NOMO-1 treated with DMSO at 0.1 percent for 48 hours (cell line): ENCODE measurements at regions not wholly inside any gene's neighbourhood (a gene's known extent, or its start where the extent isn't known, plus 50 kb on each side); places are given as distances from the start of the nearest gene placed in this dataset.

ENCODE experiments used
- DNase-seq: peaks from one replicate; lab custom pipeline; 2025; ENCODE audit not compliant: unreplicated experiment; lab: John Stamatoyannopoulos, UW

DNA sequence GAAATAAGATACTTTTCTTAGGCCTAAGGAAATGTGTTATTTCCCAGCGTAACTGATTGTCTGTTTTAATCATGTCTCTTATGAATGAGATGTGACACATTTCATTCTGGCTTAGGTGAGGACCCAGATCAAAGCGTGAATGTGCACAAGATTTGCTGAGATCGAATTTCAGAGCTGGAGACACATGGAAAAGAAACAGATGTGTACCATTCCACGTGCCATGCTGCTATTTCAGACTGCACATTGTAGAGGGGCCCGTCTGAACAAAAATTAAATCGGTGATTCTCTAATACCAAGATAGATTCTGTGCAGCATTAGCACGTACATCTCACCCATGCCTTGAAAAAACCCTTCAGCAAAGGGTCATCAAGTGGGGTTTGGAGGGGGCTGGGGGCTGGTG lies 290.4 kb downstream of the AACS start:
- DNase-seq = no peak

DNA sequence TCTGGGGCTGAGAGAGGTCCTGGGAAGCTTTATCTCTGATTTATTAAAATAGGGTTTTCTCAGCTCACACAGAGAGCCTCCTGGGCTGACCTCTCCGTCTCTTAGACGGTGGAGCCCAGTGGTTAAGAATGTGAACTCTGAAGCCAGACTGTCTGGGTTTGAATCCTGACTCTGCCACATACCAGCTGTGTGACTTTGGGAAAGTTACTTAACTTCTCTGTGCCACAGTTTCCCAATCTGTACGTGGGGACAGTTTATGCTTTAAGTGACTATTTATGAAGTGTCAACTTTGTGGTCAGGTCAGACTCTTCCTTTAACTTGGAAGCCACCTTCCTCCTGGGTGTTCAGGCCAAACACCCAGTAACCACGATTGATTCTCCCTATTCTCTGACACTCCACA lies 290.9 kb downstream of the AACS start:
- no peak for DNase-seq

DNA sequence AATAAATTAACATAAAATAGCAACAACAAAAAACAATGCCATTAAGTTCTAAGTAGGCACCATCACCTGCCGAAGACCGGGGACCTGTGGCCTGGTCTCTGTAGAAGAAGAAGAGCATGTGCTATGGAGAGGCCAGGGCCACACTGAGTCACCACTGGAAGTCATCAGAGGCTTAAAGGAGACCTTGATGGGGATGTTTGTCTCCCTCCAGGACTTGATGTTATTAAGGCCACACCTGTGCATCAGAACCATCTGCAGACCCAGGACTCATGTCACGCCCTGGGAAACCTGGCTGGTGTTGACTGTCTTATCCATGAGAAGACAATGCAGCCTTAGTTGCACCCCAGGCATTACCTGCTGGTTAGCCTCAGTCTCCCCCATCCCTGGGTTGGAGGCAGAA lies 292.3 kb downstream of the AACS start:
- DNase-seq = no peak

DNA sequence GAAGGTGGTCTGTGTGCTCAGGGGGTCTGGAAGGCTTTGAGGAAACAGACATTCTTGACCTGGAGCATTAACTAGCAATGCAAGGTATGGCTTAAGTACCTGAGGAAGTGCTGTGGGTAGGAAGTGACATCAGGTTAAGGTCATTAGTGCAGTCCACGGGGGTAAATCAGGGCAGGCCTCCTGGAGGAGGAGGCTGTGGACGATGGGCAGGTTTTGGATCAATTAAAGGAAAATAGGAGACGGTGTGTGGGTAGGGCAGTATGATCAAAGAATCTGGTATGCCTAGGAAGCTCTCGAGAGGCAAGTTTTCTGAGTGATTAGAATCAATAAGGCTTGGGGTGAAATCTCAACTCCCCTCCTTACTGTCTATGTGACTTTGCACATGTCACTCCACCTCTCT lies 295.3 kb downstream of the AACS start:
- DNase-seq = no peak

DNA sequence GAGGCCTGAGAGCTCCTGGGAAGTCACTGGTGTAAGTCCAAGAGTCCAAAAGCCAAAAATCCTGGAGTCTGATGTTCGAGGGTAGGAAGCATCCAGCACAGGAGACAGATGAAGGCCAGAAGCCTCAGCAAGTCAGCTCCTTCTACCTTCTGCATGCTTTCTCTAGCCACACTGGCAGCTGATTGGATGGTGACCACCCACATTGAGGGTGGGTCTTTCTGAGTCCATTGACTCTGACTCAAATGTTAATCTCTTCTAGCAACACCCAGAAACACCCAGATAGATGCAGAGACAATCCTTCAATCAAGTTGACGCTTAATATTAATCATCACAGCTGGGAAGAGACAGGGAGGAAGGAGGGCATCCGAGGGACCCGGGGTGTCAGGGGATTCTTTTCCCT lies 305.8 kb downstream of the AACS start:
- no peak for DNase-seq

DNA sequence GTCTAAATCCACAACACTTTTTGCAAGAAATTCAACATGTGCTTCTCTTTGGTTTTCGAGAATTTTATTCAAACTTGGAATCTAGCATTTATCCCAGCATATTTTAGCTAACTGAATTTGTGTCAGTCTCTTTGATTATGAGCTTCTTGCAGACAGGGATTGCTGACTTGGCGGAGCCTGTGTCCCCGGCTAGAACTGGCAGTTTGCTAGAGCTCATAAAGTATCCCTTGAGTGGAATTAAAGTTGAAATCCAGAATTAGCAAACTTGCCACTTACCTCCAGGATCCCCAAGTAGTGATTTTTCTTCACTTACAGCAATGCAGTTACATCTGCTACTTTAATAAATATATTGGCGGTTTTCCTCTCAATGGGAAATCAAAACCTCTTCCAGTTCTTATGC lies 306.9 kb downstream of the AACS start:
- no peak for DNase-seq

DNA sequence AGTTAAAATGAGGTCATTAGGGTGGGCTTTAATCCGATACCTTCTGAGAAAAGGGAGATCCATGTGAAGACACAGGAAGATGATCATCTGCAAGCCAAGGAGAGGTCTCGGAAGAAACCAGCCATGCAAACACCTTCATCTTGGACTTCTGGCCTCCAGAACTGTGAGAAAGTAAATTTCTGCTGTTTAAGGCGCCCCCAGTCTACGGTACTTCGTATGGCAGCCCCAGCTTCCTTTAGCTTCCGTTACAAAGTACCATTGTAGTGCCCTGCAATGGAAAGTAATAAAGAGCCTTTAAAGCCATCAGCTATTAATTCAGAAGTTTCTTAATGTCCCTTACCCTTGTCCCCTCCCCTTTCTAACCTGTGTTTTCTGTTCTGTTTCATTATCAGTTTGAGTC lies 308.1 kb downstream of the AACS start:
- DNase-seq = no peak

DNA sequence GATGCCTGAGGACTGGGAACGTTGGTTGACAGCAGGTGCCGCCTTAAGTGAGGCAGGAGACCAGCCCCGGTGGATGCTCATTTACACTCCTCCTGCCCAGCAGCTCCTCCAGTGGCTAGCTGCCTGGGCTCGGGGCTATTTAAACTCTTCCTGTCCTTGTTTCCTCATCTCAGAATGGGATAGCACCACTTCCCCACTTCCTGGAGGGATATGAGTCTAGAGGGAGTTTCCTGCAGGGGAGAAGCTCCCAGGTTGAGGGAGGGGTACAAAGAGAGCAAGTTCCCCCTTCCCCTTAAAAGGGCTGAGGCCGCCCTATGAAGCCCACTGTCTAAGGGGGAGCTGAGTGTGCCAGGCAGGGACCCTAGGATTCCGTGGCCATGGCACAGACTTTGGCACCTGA lies 311.2 kb downstream of the AACS start:
- no peak for DNase-seq

DNA sequence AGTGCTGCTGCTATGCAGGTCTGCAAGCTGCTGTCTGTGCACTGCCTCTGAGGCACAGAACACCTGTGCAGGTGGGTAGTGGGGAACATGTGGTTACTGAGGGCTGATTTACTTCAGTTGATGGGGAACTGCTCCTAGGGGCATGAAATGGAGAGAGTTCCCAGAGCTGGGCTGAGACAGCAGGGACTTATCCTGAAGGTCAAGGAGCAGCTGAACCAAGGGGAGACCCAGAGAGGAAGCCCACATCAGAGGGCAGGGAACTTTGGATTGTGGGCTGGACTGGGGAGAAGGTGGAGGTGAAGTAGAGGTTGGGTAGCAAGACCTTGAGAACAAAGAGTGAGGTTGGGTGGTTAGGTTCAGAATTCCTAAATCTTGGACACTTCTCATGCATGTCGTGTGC lies 311.9 kb downstream of the AACS start:
- no peak for DNase-seq

DNA sequence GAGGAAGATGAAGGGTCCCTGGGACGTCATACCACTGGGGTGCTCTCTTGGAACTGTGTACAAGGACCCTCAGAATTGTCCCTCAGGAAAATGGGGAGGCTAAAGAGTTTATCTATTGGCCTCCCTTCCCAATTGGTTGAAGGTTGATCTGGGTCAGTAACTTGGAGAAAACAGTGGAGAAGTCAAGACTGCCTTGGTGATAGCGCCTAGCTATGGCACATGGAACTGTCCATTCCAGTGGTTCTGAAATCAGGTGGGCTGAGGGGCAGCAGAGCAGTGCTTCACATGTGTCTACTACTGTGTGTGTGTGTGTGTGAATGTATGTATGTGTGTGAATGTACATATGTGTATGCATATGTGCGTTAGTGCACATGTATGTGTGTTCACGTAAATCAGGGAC lies 316.1 kb downstream of the AACS start:
- DNase-seq = no peak

DNA sequence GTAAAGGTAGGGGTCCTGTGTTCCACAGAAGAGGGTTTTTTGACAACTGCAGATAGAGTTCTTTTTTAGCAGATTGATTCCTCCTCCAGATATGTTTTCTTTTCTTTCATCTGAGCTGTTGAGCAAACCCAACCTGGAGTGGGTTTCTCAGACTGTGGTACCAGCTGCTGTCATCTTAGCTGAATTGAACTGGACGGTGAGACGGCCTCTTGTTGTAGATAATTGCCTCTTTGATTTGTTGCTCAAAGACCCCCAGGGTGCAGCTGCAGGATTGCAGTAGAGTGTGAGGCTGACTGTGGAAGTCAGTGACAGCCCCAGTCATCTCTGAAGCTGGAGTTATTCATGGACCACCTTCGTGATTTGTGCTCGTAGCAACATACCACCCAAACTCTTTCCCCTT lies 317.7 kb downstream of the AACS start:
- no peak for DNase-seq

DNA sequence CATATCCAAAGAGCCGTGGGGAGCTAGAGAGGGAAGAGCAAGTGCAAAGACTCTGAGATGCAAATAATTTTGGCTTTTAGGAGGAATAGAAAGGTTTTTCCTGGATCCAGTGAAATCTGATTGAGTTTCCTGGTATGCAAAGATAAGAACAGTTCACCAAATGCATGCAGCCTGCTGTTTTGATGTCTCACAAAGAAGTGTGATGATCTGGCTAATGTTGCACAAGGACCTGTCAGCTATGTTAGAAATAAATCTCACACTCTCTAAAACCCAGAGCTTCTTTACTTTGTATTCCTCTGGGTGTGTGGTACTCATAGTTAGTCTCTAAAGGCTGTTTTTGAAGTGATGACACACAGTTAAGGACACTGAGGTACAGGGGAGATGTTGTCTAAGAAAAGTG lies 321.4 kb downstream of the AACS start:
- DNase-seq = no peak

DNA sequence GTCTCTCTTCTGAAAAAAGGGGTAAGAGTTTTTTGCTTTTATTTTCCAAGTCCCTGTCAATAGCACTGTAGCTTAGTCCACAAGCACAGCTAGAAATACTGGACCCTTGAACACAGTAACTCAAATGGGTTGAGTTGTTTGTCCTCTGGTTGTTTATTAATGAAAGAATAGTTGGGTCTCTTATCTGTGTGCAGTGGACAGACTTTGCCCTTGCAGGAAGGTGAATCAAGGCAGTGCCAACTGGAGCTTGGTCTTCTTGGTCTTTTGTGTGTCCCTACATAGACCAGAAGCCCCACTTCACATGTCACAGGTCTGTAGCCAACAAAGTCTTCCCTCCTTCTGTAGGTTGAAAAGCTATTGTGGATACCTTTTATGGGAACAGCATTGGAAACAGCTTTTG lies 322.0 kb downstream of the AACS start:
- no peak for DNase-seq

DNA sequence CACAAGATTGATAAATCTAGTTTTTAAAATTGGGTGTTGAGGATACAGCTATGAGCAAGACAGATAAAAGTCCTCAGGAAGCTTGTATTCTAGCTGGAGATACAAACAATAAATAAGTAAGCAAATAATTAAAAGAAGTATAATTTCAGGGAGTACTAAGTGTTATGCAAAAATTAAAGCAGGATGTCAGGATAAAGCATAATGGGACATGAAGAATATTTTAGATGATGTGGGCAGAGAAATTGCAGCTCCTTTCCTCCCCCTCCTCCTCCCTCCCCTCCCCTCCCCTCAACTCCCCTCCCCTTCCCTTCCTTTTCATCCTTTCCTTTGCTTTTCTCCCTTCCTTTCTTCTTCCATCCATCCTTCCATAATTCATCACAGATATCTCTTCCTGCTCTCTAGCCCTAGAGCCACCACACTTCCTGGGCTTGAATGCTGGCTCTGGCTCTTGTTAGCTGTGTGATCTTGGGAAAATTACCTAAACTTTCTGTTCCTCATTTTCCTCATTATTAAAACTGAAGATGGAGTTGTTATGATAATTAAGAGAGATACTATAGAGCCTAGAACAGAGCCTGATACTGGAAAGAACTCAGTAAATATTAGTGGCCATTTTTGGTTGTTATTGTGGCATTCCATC lies 323.9 kb downstream of the AACS start:
- no peak for DNase-seq

DNA sequence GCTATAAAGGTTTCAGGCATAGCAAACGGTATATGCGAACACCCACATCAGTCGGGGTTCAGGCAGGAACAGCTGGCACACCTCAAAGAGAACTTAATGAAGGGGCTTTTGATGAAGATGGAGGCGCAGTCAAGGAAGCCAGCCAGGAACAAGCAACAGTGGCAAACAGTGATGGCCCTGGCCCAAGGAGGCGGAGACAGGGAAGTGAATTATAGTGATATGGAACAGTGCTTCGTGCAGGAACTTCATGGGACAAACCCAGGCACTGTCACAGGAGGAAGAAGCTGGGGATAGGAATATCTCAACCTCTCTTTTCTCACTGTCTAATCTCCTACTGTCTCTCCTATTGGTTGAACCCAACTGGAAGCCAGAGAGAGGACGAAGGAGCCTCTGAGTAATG lies 328.3 kb downstream of the AACS start:
- no peak for DNase-seq

DNA sequence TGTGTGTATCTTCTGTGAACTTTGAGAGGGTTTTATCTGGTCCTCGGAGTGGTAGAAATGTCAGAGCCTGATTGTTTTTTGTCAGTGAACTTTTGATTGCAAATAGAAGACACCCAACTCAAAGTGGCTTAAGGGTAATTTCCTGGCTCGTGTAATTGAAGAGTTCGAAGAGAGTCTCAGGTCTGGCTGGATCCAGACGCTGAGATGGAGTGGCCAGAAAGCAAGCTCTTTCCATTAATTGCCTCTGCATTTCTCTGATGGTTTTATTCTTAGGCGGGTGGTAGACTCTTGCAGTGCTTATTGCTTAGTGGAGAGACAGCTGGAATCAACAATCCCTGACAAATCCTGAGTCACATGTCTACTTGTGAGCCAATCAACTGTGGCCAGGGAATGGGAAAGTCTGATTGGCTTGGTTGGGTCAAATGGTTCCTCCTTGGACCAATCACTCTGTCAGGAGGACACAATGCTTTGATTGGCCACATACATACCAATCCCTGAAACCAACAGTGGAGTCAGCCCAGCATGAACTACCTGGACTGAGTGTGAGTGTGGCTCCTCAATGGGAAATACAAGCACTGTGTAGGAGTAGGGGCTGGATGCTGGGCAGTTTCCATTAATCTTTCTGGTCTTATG lies 330.5 kb downstream of the AACS start:
- DNase-seq = no peak

DNA sequence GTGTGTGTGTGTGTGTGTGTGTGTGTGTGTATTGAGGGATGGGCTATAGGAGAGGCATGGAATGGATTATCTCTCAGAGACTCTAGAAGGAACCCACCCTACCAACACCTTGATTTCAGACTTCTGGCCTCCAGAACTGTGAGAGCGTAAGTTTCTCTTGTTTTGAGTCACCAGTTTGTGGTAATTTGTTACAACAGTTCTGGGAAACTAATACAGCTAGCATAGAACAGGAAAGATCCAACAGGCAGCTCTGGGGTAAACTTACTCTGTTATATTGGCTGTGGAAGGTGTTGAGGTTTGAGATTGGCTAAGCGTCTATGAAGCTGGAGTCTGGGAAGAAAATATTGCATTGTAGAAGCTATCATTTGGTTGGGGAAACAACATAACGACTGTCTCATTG lies 334.3 kb downstream of the AACS start:
- no peak for DNase-seq

DNA sequence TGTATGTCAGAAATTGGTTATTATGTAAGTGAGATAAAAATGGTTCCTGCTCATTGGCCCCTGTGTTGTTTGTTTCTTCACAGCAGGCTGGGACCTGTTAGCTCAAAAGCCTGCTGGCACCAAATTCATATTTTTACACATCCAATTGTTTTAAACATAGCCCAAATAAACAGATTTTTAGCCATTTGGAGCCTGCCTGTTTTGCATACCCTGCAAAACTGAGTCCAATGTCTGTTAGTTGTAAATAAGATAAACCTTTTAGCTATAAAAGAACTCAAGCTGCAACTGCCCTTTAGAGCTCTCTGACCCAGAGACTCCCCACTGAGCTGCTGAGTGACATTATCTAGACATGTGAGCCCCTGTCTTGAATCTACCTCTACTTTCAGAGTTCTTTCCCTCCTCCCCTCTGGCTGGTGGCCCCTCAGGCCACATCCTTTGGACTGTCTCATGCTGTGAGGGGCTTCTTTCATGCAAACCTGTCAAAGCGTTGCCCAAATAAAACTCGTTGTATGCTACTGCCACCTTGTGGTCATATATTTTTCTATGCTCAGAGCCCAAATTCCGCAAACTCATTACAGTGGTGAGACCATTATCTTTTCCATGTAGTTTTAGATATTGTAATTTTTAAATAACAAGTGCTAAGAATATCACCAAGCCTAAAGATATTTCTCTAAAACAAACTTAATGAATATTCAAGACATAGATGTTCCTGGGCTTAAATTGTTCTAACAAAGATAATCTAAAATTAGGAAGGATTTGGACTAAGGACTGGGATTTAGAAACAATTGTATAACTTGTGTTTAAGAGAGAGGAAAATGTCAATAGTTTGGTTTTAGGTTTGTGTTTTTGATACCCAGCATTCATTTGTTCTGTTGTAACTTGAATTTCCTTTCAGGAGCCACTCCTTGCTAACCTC lies 337.9 kb downstream of the AACS start:
- DNase-seq = peak; percentile 13

DNA sequence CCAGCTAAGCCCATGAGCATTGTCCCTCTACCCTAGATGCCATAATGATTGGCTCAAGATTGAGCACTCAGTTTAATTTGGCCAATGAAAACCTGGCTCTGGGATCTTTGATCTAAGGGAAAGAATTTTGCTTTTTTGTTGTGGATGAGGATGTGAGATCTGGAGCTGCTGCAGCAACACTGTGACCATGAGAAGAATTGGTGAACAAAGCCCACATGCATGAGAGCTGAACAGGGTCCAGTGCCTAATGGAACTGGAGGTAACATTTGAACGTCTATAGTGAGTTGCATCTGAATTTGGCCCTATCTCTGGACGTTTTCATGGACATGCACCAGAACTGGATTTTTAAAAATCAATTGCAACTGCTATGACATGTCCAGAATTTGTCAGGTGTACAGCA lies 338.6 kb downstream of the AACS start:
- no peak for DNase-seq

DNA sequence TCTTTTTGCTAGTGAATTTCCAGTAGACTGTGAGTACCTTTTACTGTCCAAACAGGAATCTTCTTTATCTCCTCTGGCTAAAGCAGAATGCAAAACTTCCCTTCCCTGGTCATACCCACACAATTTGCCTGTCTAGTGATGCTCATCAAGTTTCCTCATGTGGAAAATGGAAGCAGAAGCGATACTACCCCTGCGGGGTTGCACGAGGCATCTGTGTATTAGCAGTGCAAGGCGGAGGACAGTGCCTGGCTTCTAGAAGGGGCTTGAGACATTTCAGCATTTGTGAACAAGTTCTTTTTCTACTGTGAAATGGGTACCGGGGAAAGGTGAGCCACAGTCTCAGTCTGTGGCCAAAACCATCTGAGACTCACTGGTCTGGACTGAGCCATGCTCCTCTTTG lies 340.9 kb downstream of the AACS start:
- DNase-seq = no peak

DNA sequence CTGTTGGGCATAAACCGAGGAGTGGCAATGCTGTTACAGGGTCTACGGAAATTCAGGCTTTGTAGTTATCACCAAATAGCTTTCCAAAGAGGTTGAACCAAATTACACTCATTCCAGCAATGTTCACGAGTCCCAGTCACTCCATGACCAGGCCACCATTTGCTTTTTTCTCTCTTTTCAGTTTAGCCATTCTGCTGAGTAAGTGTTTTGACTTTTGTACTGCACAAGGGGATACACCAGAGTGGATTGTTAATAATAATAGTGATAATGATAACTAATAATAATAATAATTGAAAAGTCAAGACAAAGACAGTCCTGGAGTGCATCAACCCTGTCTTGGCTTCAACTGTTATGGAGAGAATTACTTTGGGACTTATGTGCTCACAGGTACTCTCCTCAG lies 343.5 kb downstream of the AACS start:
- no peak for DNase-seq

DNA sequence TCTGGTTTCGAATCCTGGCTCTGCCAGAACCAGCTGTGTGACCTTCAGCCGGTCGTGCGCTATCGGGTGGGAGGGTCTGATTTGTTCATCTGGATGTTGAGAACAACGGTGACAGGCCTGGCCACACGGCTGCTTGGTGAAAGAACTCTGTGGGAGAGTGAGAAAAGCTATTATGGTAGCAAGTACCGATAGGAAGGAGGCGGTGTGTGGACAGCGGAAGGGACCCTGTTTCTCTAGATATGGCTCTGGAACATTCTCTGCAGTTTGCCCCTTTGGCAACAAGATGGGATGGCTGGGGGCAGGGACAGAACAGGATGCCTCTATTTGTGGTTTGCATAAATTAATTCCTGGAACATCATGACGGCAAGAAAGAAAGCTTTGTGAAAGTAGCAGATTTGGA lies 347.3 kb downstream of the AACS start:
- no peak for DNase-seq
